ENCODE measurements at regions not wholly inside any gene's neighbourhood (a gene's known extent, or its start where the extent isn't known, plus 50 kb on each side); places are given as distances from the start of the nearest gene placed in this dataset.

- H3K9me3 Mint-ChIP-seq, result no peaks in the 10 kb centered on the region
- no peak for TF ChIP-seq CTCF (IDR thresholded peaks at IDR 0.05)
- H3K4me1 Mint-ChIP-seq (ENCODE audit: low read depth), result peaks cover 74% of the 10 kb centered on the region
- no peaks in the 10 kb centered on the region for H3K27me3 Mint-ChIP-seq (ENCODE audit: insufficient read depth)
- DNase-seq, result no peak
- H3K4me3 Mint-ChIP-seq, result no peak overlapping the region
- H3K27ac Mint-ChIP-seq, result no peak overlapping the region
- peaks cover 42% of the 10 kb centered on the region for H3K36me3 Mint-ChIP-seq (ENCODE audit: low read depth)
Observed at GRCh38 chr14:71344506-71344905, 437.2 kb downstream of the PCNX1 start.

DNA sequence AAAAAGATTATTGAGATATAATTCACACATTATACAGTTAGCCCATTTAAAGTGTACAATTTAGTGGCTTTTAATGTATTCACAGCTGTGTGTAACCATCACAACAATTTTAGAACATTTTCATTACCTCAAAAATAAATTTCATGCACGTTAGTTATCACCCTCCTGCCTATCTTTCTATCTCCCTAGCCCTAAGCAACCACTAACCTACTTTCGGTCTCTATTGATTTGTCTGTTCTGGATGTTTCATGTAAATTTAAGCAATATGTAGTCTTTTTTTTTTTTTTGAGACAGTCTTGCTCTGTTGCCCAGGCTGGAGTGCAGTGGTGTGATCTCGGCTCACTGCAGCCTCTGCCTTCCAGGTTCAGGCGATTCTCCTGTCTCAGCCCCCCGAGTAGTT lies 439.4 kb downstream of the PCNX1 start:
- no peak for DNase-seq
- peaks cover 74% of the 10 kb centered on the region for H3K4me1 Mint-ChIP-seq (ENCODE audit: low read depth)
- H3K36me3 Mint-ChIP-seq (ENCODE audit: low read depth), result peaks cover 45% of the 10 kb centered on the region
- no peak overlapping the region for H3K4me3 Mint-ChIP-seq
- no peak overlapping the region for H3K27ac Mint-ChIP-seq
- no peaks in the 10 kb centered on the region for H3K27me3 Mint-ChIP-seq (ENCODE audit: insufficient read depth)
- no peak for TF ChIP-seq CTCF (IDR thresholded peaks at IDR 0.05)
- no peaks in the 10 kb centered on the region for H3K9me3 Mint-ChIP-seq

GRCh38 chr14:71348394-71348793 lies 441.1 kb downstream of the PCNX1 start:
- Mint-ChIP-seq H3K4me3 (no peak overlapping the region), H3K4me1 (ENCODE audit: low read depth) (peaks cover 72% of the 10 kb centered on the region), H3K27me3 (ENCODE audit: insufficient read depth) (no peaks in the 10 kb centered on the region), H3K9me3 (peaks cover 2% of the 10 kb centered on the region; the same call in 1 of the 2 replicates), H3K36me3 (ENCODE audit: low read depth) (peaks cover 59% of the 10 kb centered on the region), H3K27ac (no peak overlapping the region)
- no peak for TF ChIP-seq CTCF (IDR thresholded peaks at IDR 0.05)
- DNase-seq, result no peak

GRCh38 chr14:71348817-71349216 lies 441.6 kb downstream of the PCNX1 start:
- Mint-ChIP-seq H3K27ac (no peak overlapping the region), H3K27me3 (ENCODE audit: insufficient read depth) (no peaks in the 10 kb centered on the region)
- no peak for DNase-seq

GRCh38 chr14:71354142-71354541 lies 446.9 kb downstream of the PCNX1 start:
- no peak overlapping the region for H3K4me3 Mint-ChIP-seq
- H3K27ac Mint-ChIP-seq, result no peak overlapping the region
- no peaks in the 10 kb centered on the region for H3K27me3 Mint-ChIP-seq (ENCODE audit: insufficient read depth)
- DNase-seq, result no peak
- peaks cover 61% of the 10 kb centered on the region for H3K4me1 Mint-ChIP-seq (ENCODE audit: low read depth)
- H3K36me3 Mint-ChIP-seq (ENCODE audit: low read depth), result peaks cover 52% of the 10 kb centered on the region
- TF ChIP-seq CTCF (IDR thresholded peaks at IDR 0.05), result no peak
- H3K9me3 Mint-ChIP-seq, result peaks cover 4% of the 10 kb centered on the region; the same call in 1 of the 2 replicates

More at GRCh38 chr14:71348817-71349216, 441.6 kb downstream of the PCNX1 start:
- H3K9me3 Mint-ChIP-seq, result peaks cover 4% of the 10 kb centered on the region; the same call in 1 of the 2 replicates
- H3K4me3 Mint-ChIP-seq, result no peak overlapping the region
- peaks cover 70% of the 10 kb centered on the region for H3K4me1 Mint-ChIP-seq (ENCODE audit: low read depth)
- peaks cover 60% of the 10 kb centered on the region for H3K36me3 Mint-ChIP-seq (ENCODE audit: low read depth)
- TF ChIP-seq CTCF (IDR thresholded peaks at IDR 0.05), result no peak

DNA sequence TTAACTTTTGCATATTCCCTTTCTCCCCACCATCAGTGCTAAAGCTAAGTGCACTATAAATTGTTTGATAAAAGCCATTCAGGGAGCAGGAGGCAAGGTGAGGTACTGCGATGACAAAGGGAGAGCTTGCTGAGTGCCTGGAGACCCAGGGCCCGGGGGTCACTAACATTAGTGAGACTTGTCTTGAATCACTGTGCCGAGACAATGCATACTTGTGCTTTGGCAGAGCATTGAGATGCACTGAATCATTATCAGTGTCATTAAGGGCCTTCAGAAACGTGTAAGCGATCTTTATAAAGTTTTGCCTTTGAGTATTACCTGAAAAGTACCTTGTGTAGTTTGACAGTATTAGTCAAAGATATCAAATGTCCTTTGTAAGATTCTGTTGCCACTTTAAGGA lies 447.5 kb downstream of the PCNX1 start:
- Mint-ChIP-seq H3K4me3 (no peak overlapping the region; the same call in 1 of the 2 replicates), H3K4me1 (ENCODE audit: low read depth) (peaks cover 61% of the 10 kb centered on the region), H3K9me3 (peaks cover 4% of the 10 kb centered on the region; the same call in 1 of the 2 replicates), H3K36me3 (ENCODE audit: low read depth) (peaks cover 51% of the 10 kb centered on the region), H3K27me3 (ENCODE audit: insufficient read depth) (no peaks in the 10 kb centered on the region), H3K27ac (no peak overlapping the region; the same call in 1 of the 2 replicates)
- DNase-seq, result no peak
- TF ChIP-seq CTCF (IDR thresholded peaks at IDR 0.05), result no peak
